ENCODE measurements at regions not wholly inside any gene's neighbourhood (a gene's known extent, or its start where the extent isn't known, plus 50 kb on each side); places are given as distances from the start of the nearest gene placed in this dataset.
"Not testable (repeated sequence)": the region's sequence is repeated elsewhere in the genome, so short reads cannot be mapped to it uniquely, and the experiment has no call there.

DNA sequence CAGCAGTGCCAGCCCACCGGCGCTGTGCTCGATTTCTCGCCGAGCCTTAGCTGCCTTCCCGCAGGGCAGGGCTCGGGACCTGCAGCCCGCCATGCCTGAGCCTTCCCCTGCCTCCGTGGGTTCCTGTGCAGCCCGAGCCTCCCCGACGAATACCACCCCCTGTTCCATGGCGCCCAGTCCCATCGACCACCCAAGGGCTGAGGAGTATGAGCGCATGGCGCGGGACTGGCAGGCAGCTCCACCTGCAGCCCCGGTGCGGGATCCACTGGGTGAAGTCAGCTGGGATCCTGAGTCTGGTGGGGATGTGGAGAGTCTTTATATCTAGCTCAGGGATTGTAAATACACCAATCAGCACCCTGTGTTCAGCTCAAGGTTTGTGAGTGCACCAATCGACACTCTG is 80.2 kb upstream of the TMEM178A start:
- DNase-seq (ENCODE audit: extremely low spot score); H3K4me1 ChIP-seq (ENCODE audit: insufficient read depth): not testable (repeated sequence)
- WGBS = 96% methylated on average over 20 of the region's 20 CpGs

GRCh38 chr2:39587168-39587567 is 78.5 kb upstream of the TMEM178A start:
- H3K4me1 ChIP-seq (ENCODE audit: insufficient read depth) = no peaks in the 10 kb centered on the region
- no peak overlapping the region for H3K27ac ChIP-seq (ENCODE audit: low read depth)
- no peaks in the 10 kb centered on the region for H3K36me3 ChIP-seq (ENCODE audit: insufficient read depth)
- no peak overlapping the region for H3K4me3 ChIP-seq (ENCODE audit: low read depth, low read length)
- no peak for DNase-seq (ENCODE audit: extremely low spot score)
- 98% methylated on average over 3 of the region's 3 CpGs for WGBS

More for the DNA sequence above, 80.2 kb upstream of the TMEM178A start:
- not testable (repeated sequence) for H3K36me3 ChIP-seq (ENCODE audit: insufficient read depth); H3K27ac ChIP-seq (ENCODE audit: low read depth); H3K4me3 ChIP-seq (ENCODE audit: low read depth, low read length)

DNA sequence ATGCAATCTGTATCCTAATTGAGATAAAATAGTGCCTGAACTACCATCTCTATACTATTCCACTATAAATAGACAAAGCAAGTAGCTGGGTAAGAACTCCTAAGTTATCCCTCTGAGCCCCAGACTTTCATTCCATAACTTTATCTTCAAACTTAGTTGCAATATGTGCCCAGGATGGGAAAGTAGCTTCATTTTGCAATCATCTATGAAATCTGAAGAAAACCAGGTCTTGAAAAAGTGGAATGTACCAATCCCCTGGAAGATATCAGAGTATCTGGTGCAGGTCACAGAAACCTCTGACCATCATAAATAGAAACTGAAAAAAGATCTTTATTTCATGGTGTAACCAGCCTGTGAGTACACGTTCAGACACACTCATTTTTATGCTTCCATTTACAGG is 78.1 kb upstream of the TMEM178A start:
- Histone ChIP-seq H3K27ac (ENCODE audit: low read depth) (no peak overlapping the region), H3K4me1 (ENCODE audit: insufficient read depth) (no peaks in the 10 kb centered on the region), H3K4me3 (ENCODE audit: low read depth, low read length) (no peak overlapping the region), H3K36me3 (ENCODE audit: insufficient read depth) (no peaks in the 10 kb centered on the region)
- no peak for DNase-seq (ENCODE audit: extremely low spot score)
- WGBS = 85% methylated on average over 1 of the region's 1 CpG

DNA sequence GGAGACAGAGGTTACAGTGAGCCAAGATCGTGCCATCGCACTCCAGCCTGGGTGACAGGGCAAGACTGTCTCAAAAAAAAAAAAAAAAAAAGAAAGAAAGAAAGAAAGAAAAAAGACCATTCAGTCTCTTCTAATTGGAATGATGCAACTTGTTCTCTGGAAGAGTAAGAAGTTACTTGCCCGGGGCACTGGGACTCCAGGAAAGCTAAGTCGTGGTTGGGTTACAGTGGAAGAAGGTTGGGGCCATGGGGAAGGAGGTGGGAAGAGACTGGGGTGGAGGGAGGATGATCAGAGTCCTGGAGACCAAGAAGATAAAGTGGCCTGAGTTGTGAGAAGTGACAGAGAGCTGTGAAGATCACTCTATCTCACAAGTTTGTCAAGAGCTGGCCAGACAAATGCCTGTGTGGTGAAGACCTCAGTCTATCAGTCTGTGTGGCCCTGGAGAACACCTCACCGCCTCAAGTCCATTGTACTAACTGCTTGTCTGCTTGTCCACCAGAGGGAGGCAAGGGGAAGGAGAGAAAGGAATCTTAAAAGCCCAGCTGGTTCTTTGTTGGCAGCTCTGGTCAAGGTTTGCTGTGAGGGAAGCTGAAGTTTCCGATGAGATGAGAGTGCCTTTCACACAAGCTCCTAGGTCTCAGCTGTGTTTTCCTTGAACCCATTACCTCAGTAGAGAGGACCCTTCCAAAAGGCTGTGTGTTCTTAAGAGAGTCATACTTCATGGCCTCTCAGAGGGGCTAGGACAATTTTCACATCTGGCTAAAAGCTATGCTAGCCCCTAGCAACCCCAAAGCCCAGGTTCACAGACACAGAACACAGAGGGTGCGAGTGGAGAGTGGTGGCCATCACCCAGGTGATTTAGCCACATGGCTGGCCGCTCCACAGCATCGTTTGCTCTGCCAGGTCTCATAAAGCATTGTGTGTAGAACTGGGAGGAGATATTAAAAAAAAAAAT is 72.0 kb upstream of the TMEM178A start:
- Histone ChIP-seq H3K4me3 (ENCODE audit: low read depth, low read length) (no peak overlapping the region), H3K36me3 (ENCODE audit: insufficient read depth) (no peaks in the 10 kb centered on the region), H3K4me1 (ENCODE audit: insufficient read depth) (no peaks in the 10 kb centered on the region), H3K27ac (ENCODE audit: low read depth) (no peak overlapping the region)
- 66% methylated on average over 9 of the region's 9 CpGs for WGBS
- no peak for DNase-seq (ENCODE audit: extremely low spot score)

DNA sequence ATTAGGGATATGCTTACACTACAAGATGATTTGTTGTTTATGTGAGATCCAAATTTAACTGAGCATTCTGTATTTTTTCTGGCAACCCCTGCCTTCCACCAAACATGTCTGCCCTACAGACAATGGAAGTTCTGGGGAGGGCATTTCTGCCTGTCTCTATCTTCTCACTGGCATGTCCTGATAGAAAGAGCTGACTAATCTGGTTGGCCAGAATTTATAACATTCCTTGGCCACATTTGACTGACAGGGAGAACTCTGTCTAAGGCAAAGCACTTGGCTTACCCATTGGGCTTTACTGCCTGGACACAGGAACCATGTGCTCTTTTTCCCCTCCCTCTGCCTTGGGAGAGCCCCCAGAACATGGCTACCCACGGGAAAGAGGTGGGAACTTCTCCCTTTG is 70.6 kb upstream of the TMEM178A start:
- 86% methylated on average over 1 of the region's 1 CpG for WGBS
- H3K4me1 ChIP-seq (ENCODE audit: insufficient read depth) = no peaks in the 10 kb centered on the region
- H3K4me3 ChIP-seq (ENCODE audit: low read depth, low read length) = no peak overlapping the region
- no peak for DNase-seq (ENCODE audit: extremely low spot score)
- no peak overlapping the region for H3K27ac ChIP-seq (ENCODE audit: low read depth)
- H3K36me3 ChIP-seq (ENCODE audit: insufficient read depth) = no peaks in the 10 kb centered on the region

- Histone ChIP-seq H3K27ac (ENCODE audit: low read depth) (no peak overlapping the region), H3K36me3 (ENCODE audit: insufficient read depth) (no peaks in the 10 kb centered on the region), H3K4me1 (ENCODE audit: insufficient read depth) (no peaks in the 10 kb centered on the region), H3K4me3 (ENCODE audit: low read depth, low read length) (no peak overlapping the region)
- DNase-seq (ENCODE audit: extremely low spot score) = no peak
- 82% methylated on average over 3 of the region's 3 CpGs for WGBS
Measured at GRCh38 chr2:39597314-39597713, 68.4 kb upstream of the TMEM178A start.

- Histone ChIP-seq H3K36me3 (ENCODE audit: insufficient read depth) (no peaks in the 10 kb centered on the region), H3K27ac (ENCODE audit: low read depth) (no peak overlapping the region), H3K4me3 (ENCODE audit: low read depth, low read length) (no peak overlapping the region), H3K4me1 (ENCODE audit: insufficient read depth) (no peaks in the 10 kb centered on the region)
- 98% methylated on average over 1 of the region's 1 CpG for WGBS
- no peak for DNase-seq (ENCODE audit: extremely low spot score)
Measured at GRCh38 chr2:39602616-39603015, 63.1 kb upstream of the TMEM178A start.

- Histone ChIP-seq H3K36me3 (ENCODE audit: insufficient read depth) (no peaks in the 10 kb centered on the region), H3K4me1 (ENCODE audit: insufficient read depth) (no peaks in the 10 kb centered on the region), H3K27ac (ENCODE audit: low read depth) (no peak overlapping the region), H3K4me3 (ENCODE audit: low read depth, low read length) (no peak overlapping the region)
- WGBS = 54% methylated on average over 2 of the region's 2 CpGs
- DNase-seq (ENCODE audit: extremely low spot score) = no peak
Measured at GRCh38 chr2:39603436-39603835, 62.3 kb upstream of the TMEM178A start.

DNA sequence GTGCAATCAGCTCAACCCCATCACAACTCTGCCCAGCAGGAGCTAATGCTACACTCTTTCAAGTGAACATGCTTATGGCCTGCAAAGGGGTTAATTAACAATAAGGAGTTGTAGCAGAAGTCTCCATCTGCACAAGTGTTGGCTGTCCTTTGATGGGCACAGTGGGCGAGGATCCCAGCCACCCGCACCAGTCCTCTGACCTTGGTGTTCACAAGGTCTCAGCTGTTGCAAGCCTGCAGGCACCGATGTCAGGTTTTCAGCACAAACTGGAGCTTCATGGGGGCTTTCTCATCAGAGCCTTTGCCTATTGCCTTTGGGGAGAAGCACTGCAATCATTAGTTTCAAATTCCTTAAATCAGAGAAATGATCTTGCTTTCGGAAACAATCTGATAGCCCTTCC is 60.9 kb upstream of the TMEM178A start:
- WGBS = 90% methylated on average over 4 of the region's 4 CpGs
- H3K36me3 ChIP-seq (ENCODE audit: insufficient read depth) = no peaks in the 10 kb centered on the region
- H3K4me1 ChIP-seq (ENCODE audit: insufficient read depth) = no peaks in the 10 kb centered on the region
- no peak overlapping the region for H3K27ac ChIP-seq (ENCODE audit: low read depth)
- no peak overlapping the region for H3K4me3 ChIP-seq (ENCODE audit: low read depth, low read length)
- no peak for DNase-seq (ENCODE audit: extremely low spot score)

- Histone ChIP-seq H3K4me1 (ENCODE audit: insufficient read depth) (no peaks in the 10 kb centered on the region), H3K36me3 (ENCODE audit: insufficient read depth) (no peaks in the 10 kb centered on the region), H3K4me3 (ENCODE audit: low read depth, low read length) (no peak overlapping the region), H3K27ac (ENCODE audit: low read depth) (no peak overlapping the region)
- no peak for DNase-seq (ENCODE audit: extremely low spot score)
- 82% methylated on average over 4 of the region's 4 CpGs for WGBS
Measured at GRCh38 chr2:39606585-39606984, 59.1 kb upstream of the TMEM178A start.

DNA sequence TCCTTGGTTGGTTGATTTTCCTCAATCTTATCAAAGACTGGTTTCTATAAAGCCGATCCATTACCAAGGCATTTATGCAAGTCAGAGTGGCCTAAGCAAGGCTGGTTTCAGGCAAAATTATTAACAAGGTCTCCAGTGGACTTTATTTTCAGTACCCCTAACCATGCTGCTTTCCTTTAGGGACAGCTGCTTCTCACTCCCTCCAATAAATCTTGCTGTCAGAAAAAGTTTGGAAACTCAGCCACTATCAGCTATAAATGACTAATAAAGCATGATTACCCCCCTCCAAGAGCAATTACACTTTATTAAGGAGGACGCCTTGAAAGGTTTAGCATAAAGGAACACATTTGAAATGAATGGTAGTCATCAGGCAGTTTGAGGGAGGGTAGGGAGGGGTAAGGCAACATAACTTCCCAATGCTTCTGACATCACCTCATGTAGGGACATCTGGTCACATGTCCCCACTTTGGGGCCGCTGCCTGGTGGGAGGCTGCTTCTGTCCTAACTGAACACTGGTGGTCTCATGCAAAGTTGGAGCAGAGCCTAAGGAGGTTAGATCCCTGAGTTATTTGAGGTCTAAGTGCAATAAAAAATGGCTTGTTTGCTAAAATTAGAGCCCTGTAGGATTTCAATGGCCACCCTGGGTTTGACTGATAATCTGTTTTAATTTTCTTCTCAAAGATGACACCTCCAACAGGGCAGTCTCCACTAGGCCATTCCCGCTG is 58.0 kb upstream of the TMEM178A start:
- H3K36me3 ChIP-seq (ENCODE audit: insufficient read depth) = no peaks in the 10 kb centered on the region
- no peak overlapping the region for H3K4me3 ChIP-seq (ENCODE audit: low read depth, low read length)
- no peak for DNase-seq (ENCODE audit: extremely low spot score)
- no peaks in the 10 kb centered on the region for H3K4me1 ChIP-seq (ENCODE audit: insufficient read depth)
- no peak overlapping the region for H3K27ac ChIP-seq (ENCODE audit: low read depth)
- WGBS = 96% methylated on average over 4 of the region's 4 CpGs

- Histone ChIP-seq H3K4me1 (ENCODE audit: insufficient read depth) (no peaks in the 10 kb centered on the region), H3K27ac (ENCODE audit: low read depth) (no peak overlapping the region), H3K36me3 (ENCODE audit: insufficient read depth) (no peaks in the 10 kb centered on the region), H3K4me3 (ENCODE audit: low read depth, low read length) (no peak overlapping the region)
- no peak for DNase-seq (ENCODE audit: extremely low spot score)
- WGBS = 95% methylated on average over 4 of the region's 4 CpGs
Measured at GRCh38 chr2:39608263-39608575, 57.5 kb upstream of the TMEM178A start.

DNA sequence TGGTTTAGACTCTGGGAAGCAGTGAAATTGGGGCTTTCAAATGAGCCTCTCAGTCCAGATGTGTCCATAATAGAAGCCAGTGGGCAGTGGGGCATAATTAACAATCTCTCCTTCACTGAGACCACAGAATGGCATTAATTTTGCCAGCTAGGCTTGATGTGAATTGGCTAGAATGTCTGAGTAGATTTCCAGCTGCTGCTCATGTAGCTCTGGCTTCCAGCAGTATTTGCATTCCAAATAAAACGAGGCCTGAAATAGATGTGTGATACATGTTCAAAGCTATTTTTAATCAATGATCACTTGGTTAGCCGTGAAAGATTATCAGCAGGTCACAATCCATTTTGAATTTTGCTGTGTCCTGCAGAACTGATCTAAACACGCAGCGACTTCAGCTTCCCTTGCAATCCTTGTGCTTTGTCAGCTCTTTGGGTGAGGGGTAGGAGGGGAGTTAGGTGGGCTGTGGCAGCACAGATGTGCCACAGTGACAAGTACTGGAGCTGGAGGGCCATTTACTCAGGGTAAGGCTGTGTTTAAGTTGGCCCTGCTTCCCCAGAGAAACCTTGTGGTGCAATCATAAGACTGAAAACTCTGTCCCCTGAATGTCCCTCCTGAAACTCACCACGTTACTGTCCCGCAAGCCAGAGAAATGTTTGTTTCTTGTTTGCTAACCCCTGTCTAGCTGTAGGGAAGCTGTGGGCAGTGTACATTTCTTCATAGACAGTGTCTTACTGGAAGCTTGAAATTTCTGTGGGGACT is 56.9 kb upstream of the TMEM178A start:
- 65% methylated on average over 6 of the region's 6 CpGs for WGBS
- H3K27ac ChIP-seq (ENCODE audit: low read depth) = no peak overlapping the region

DNA sequence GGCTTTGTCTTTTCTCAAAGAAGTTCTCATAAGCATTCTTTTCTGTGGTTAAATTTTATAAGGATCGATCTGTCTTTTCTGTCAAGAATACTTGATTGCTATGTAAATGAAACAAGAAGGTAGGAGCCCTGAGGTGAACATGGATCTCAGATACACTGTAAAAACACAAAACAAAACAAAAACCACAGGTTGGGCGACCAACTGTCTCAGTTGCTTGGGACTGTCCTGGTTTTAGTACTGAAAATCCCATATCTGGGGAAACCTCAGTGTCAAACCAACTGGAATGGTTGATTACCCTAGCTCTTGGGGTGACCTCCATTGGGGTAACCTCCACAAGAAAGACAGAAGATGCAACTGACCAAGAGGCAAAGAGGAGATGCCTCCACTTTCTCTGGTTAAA is 55.8 kb upstream of the TMEM178A start:
- H3K4me3 ChIP-seq (ENCODE audit: low read depth, low read length) = no peak overlapping the region
- 93% methylated on average over 2 of the region's 2 CpGs for WGBS
- no peaks in the 10 kb centered on the region for H3K4me1 ChIP-seq (ENCODE audit: insufficient read depth)
- no peak overlapping the region for H3K27ac ChIP-seq (ENCODE audit: low read depth)
- H3K36me3 ChIP-seq (ENCODE audit: insufficient read depth) = no peaks in the 10 kb centered on the region
- no peak for DNase-seq (ENCODE audit: extremely low spot score)

More for the DNA sequence above, 56.9 kb upstream of the TMEM178A start:
- Histone ChIP-seq H3K4me3 (ENCODE audit: low read depth, low read length) (no peak overlapping the region), H3K36me3 (ENCODE audit: insufficient read depth) (no peaks in the 10 kb centered on the region), H3K4me1 (ENCODE audit: insufficient read depth) (no peaks in the 10 kb centered on the region)
- no peak for DNase-seq (ENCODE audit: extremely low spot score)

Data from urinary bladder (tissue), 3 donors.